ENCODE measurements at regions not wholly inside any gene's neighbourhood (a gene's known extent, or its start where the extent isn't known, plus 50 kb on each side); places are given as distances from the start of the nearest gene placed in this dataset.

DNA sequence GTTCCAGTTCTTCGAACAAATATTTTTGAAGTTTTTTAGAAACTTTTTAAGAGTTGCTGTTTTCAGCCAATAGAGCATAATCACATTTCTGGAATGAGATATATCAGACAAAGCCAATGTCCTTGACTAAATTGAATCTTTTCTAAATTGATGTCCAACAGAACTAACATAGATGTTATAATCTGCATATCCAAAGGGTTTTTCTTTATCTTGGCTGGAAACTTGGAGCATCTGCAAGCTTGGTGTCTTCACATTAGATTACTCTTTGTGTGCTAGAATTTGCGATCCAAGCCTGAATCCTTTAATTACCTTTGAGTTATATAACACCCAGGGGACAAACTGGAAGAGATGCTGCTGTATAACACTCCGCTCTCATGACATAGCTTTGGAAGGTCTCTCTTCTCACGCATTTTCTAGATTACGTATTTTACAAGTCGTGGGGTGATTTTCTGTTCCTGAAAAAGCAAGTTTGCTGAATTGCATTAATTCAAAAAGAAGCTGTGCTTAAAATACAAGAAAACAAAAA, 64.4 kb upstream of the FUCA2 start:
- TF ChIP-seq EZH2 (IDR thresholded peaks at IDR 0.05; ENCODE audit: insufficient read depth, poor library complexity, severe bottlenecking): no peak
- TF ChIP-seq EZH2phosphoT487 (IDR thresholded peaks at IDR 0.05; ENCODE audit: insufficient read depth, low read depth): no peak
